ENCODE measurements at regions not wholly inside any gene's neighbourhood (a gene's known extent, or its start where the extent isn't known, plus 50 kb on each side); places are given as distances from the start of the nearest gene placed in this dataset.
A peak's percentile ranks its signal among the peaks of the same experiment; 100 is the strongest.

- H3K4me1 ChIP-seq (ENCODE audit: control insufficient read depth, insufficient read depth, low read length): no peaks in the 10 kb centered on the region
- H3K4me3 ChIP-seq (ENCODE audit: low read length): no peak overlapping the region
- no peaks in the 10 kb centered on the region for H3K36me3 ChIP-seq (ENCODE audit: control insufficient read depth, insufficient read depth, low read length)
- Mint-ChIP-seq H3K27ac (no peak overlapping the region), H3K9me3 (peaks cover 2% of the 10 kb centered on the region in 2 donors), H3K4me3 (no peak overlapping the region), H3K27me3 (ENCODE audit: low read depth in 2 of 2) (no peaks in the 10 kb centered on the region), H3K4me1 (no peaks in the 10 kb centered on the region), H3K36me3 (peaks cover 9% of the 10 kb centered on the region)
- TF ChIP-seq CTCF (IDR thresholded peaks at IDR 0.05): no peak
- H3K27me3 ChIP-seq (ENCODE audit: control insufficient read depth, insufficient read depth, low read length): no peaks in the 10 kb centered on the region
- ATAC-seq (peak in 1 of 3 donors; percentile 29), DNase-seq (no peak)
- H3K27ac ChIP-seq (ENCODE audit: low read length): no peak overlapping the region
- no peaks in the 10 kb centered on the region for H3K9me3 ChIP-seq (ENCODE audit: control insufficient read depth, insufficient read depth, low read length)
- no CpG with 5 or more reads among the region's 1 CpG for WGBS (ENCODE audit: insufficient coverage)
- intact Hi-C loops (cut with micrococcal nuclease): no loop called here
Observed at GRCh38 chr1:234686035-234686434, 76.1 kb upstream of the IRF2BP2 start.

DNA sequence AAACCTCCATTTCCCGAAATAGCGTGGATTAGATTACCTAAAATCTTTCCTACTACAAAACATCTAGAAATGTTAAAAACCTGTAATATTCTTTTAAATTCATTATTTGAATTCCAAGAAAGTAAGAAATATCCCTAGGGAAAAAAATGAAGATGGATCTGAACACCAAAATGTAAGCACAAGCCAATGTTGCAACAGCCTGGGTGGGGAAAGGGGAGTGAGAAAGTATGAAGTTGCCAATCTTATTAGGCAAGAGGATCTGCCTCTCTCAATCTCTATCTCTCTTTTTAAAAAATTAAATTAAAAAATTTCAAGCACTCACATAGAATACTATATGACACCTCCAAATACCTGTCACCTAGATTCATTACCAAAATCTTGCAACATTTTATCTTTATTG lies 74.9 kb upstream of the IRF2BP2 start:
- Histone ChIP-seq H3K27ac (ENCODE audit: low read length) (no peak overlapping the region), H3K9me3 (ENCODE audit: control insufficient read depth, insufficient read depth, low read length) (no peaks in the 10 kb centered on the region), H3K36me3 (ENCODE audit: control insufficient read depth, insufficient read depth, low read length) (no peaks in the 10 kb centered on the region), H3K4me3 (ENCODE audit: low read length) (no peak overlapping the region), H3K27me3 (ENCODE audit: control insufficient read depth, insufficient read depth, low read length) (no peaks in the 10 kb centered on the region), H3K4me1 (ENCODE audit: control insufficient read depth, insufficient read depth, low read length) (no peaks in the 10 kb centered on the region)
- Mint-ChIP-seq H3K27ac (no peak overlapping the region), H3K27me3 (ENCODE audit: low read depth in 2 of 2) (no peaks in the 10 kb centered on the region), H3K9me3 (peaks cover 2% of the 10 kb centered on the region in 2 donors), H3K36me3 (peaks cover 9% of the 10 kb centered on the region), H3K4me1 (no peaks in the 10 kb centered on the region), H3K4me3 (no peak overlapping the region)
- DNase-seq: no peak
- no peak for TF ChIP-seq CTCF (IDR thresholded peaks at IDR 0.05)
- intact Hi-C loops (cut with micrococcal nuclease): no loop called here
- no peak for ATAC-seq
- no CpG with 5 or more reads among the region's 2 CpGs for WGBS (ENCODE audit: insufficient coverage)

DNA sequence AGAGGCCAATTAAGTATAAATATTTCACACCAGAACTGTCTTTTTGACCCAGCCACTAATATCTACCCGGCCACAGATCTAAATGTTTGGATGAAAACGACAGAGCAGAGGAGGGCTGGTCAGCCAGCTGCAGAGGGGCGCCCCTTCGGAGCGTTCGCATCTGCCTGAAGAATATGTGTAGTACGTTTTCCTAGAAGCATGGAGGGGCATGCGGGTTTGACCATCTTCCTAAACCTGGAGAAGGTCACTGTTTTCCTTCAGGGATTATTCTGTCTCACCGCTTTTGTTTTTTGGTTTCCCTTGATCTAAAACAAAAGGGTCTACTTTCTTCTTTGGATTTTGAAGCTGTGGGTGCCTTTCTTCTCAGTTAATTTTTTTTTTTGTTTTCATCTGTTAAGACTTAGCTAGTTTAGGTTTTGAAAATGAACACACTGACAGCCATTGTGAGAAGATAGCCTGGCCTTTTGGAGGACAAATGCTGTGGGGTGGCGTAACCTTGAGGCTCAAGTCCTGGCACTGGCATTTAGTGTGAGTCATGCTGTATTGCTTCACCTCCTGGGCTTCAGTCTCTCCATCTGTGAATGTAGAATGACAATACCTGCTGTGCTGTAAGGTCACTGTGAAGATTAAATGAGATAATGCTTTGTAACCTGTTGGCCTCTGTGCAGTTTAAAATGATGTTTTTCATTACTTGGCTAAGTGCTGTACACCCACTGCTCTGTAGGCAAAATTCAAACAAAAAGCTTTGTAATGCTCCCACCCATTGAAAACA lies 74.1 kb upstream of the IRF2BP2 start:
- Histone ChIP-seq H3K4me3 (ENCODE audit: low read length) (no peak overlapping the region), H3K36me3 (ENCODE audit: control insufficient read depth, insufficient read depth, low read length) (no peaks in the 10 kb centered on the region), H3K9me3 (ENCODE audit: control insufficient read depth, insufficient read depth, low read length) (no peaks in the 10 kb centered on the region), H3K4me1 (ENCODE audit: control insufficient read depth, insufficient read depth, low read length) (no peaks in the 10 kb centered on the region), H3K27ac (ENCODE audit: low read length) (no peak overlapping the region), H3K27me3 (ENCODE audit: control insufficient read depth, insufficient read depth, low read length) (no peaks in the 10 kb centered on the region)
- intact Hi-C loops (cut with micrococcal nuclease): no loop called here
- no peak overlapping the region for H3K27ac Mint-ChIP-seq
- peaks cover 2% of the 10 kb centered on the region in 2 donors for H3K9me3 Mint-ChIP-seq
- DNase-seq (no peak), ATAC-seq (peak in 1 of 3 donors; percentile 64)
- TF ChIP-seq CTCF (IDR thresholded peaks at IDR 0.05): no peak
- H3K4me3 Mint-ChIP-seq: no peak overlapping the region
- 87% methylated on average over 10 of the region's 10 CpGs for WGBS (ENCODE audit: insufficient coverage)
- no peaks in the 10 kb centered on the region for H3K27me3 Mint-ChIP-seq (ENCODE audit: low read depth in 2 of 2)
- no peaks in the 10 kb centered on the region for H3K4me1 Mint-ChIP-seq
- peaks cover 9% of the 10 kb centered on the region for H3K36me3 Mint-ChIP-seq
